ENCODE measurements at regions not wholly inside any gene's neighbourhood (a gene's known extent, or its start where the extent isn't known, plus 50 kb on each side); places are given as distances from the start of the nearest gene placed in this dataset.

DNA sequence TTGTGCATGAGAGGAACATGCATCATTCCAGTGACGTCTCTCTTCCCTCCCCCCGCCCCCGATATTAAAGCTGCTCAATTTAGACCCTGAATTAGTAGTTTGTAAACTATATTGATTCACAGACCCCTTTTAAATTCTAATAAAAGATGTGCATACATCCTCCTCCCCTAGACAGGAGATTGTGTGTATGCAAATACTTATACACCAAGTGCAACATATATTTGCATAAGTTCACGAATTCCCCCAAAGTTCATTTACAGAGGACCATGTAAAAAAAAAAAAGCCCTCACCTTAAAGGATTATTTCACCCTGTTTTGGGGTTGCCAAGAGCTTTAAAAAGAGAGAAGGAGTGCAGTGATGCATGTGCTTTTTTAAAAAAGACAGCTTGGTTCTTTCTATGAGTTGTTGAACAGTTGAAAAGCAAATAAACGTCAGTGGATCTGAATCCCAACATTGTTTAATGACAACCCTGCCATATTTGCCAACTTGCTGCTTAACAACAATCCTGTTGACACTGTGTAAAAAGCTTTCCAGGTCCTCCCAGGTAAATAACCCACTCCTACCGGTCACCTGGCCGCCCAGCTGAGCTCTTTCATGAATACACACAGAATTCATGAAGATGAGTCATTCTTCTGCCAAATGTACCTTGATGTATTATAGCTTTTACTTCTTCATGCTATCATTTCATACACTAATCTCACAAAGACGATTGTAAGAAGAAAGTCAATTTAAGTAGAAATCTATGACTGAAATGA lies 211.5 kb downstream of the IKZF2 start:
- no TSS peak for BruUV-seq (replicated peaks)
- H3K79me2 ChIP-seq (ENCODE audit: control insufficient read depth, insufficient read depth, low read length), result no peaks in the 10 kb centered on the region
- TF ChIP-seq FOS (IDR thresholded peaks at IDR 0.05; ENCODE audit: borderline replicate concordance, extremely low read depth, insufficient read length) (no peak), SIN3A (IDR thresholded peaks at IDR 0.05; ENCODE audit: low read depth, low read length) (no peak), POU2F2 (IDR thresholded peaks at IDR 0.05; ENCODE audit: borderline replicate concordance, low read depth, low read length) (no peak), NRF1 (conservative IDR thresholded peaks at IDR 0.05; ENCODE audit: low read depth, low read length) (no peak), ATF7 (IDR thresholded peaks at IDR 0.05; ENCODE audit: low read depth) (no peak), GABPA (IDR thresholded peaks at IDR 0.05; ENCODE audit: low read depth) (no peak), NBN (IDR thresholded peaks at IDR 0.05) (no peak), ZNF622 (IDR thresholded peaks at IDR 0.05) (no peak), SUZ12 (IDR thresholded peaks at IDR 0.05; ENCODE audit: unreplicated experiment) (no peak), TBL1XR1 (IDR thresholded peaks at IDR 0.05; ENCODE audit: low read depth, low read length) (no peak), MYB (IDR thresholded peaks at IDR 0.05; ENCODE audit: borderline replicate concordance, low read depth, low read length) (no peak), YY1 (IDR thresholded peaks at IDR 0.05; ENCODE audit: low read depth, low read length) (no peak), BRCA1 (IDR thresholded peaks at IDR 0.05; ENCODE audit: low read depth, low read length) (no peak), POLR2AphosphoS5 (IDR thresholded peaks at IDR 0.05; ENCODE audit: low read length) (no peak)
- TF ChIP-seq, protein P1, sequence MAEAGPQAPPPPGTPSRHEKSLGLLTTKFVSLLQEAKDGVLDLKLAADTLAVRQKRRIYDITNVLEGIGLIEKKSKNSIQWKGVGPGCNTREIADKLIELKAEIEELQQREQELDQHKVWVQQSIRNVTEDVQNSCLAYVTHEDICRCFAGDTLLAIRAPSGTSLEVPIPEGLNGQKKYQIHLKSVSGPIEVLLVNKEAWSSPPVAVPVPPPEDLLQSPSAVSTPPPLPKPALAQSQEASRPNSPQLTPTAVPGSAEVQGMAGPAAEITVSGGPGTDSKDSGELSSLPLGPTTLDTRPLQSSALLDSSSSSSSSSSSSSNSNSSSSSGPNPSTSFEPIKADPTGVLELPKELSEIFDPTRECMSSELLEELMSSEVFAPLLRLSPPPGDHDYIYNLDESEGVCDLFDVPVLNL (IDR thresholded peaks at IDR 0.05; ENCODE audit: low read depth, low read length), result no peak
- TF ChIP-seq, protein P2, sequence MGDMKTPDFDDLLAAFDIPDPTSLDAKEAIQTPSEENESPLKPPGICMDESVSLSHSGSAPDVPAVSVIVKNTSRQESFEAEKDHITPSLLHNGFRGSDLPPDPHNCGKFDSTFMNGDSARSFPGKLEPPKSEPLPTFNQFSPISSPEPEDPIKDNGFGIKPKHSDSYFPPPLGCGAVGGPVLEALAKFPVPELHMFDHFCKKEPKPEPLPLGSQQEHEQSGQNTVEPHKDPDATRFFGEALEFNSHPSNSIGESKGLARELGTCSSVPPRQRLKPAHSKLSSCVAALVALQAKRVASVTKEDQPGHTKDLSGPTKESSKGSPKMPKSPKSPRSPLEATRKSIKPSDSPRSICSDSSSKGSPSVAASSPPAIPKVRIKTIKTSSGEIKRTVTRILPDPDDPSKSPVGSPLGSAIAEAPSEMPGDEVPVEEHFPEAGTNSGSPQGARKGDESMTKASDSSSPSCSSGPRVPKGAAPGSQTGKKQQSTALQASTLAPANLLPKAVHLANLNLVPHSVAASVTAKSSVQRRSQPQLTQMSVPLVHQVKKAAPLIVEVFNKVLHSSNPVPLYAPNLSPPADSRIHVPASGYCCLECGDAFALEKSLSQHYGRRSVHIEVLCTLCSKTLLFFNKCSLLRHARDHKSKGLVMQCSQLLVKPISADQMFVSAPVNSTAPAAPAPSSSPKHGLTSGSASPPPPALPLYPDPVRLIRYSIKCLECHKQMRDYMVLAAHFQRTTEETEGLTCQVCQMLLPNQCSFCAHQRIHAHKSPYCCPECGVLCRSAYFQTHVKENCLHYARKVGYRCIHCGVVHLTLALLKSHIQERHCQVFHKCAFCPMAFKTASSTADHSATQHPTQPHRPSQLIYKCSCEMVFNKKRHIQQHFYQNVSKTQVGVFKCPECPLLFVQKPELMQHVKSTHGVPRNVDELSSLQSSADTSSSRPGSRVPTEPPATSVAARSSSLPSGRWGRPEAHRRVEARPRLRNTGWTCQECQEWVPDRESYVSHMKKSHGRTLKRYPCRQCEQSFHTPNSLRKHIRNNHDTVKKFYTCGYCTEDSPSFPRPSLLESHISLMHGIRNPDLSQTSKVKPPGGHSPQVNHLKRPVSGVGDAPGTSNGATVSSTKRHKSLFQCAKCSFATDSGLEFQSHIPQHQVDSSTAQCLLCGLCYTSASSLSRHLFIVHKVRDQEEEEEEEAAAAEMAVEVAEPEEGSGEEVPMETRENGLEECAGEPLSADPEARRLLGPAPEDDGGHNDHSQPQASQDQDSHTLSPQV (IDR thresholded peaks at IDR 0.05), result no peak
- TF ChIP-seq, protein P3, sequence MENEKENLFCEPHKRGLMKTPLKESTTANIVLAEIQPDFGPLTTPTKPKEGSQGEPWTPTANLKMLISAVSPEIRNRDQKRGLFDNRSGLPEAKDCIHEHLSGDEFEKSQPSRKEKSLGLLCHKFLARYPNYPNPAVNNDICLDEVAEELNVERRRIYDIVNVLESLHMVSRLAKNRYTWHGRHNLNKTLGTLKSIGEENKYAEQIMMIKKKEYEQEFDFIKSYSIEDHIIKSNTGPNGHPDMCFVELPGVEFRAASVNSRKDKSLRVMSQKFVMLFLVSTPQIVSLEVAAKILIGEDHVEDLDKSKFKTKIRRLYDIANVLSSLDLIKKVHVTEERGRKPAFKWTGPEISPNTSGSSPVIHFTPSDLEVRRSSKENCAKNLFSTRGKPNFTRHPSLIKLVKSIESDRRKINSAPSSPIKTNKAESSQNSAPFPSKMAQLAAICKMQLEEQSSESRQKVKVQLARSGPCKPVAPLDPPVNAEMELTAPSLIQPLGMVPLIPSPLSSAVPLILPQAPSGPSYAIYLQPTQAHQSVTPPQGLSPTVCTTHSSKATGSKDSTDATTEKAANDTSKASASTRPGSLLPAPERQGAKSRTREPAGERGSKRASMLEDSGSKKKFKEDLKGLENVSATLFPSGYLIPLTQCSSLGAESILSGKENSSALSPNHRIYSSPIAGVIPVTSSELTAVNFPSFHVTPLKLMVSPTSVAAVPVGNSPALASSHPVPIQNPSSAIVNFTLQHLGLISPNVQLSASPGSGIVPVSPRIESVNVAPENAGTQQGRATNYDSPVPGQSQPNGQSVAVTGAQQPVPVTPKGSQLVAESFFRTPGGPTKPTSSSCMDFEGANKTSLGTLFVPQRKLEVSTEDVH (IDR thresholded peaks at IDR 0.05; ENCODE audit: low read depth, partially characterized antibody), result no peak

More for the DNA sequence above, 211.5 kb downstream of the IKZF2 start:
- FAIRE-seq (no peak), DNase-seq (ENCODE audit: low read depth, low spot score) (no peak), ATAC-seq (peak; percentile 42)
- H3K27me3 ChIP-seq (replicated peaks in 1 of 2; ENCODE audit: control insufficient read depth in 2 of 2, insufficient read depth in 2 of 2, low read length in 1 of 2), result no peaks in the 10 kb centered on the region
- H3K4me3 ChIP-seq, result no peak overlapping the region
- no peaks in the 10 kb centered on the region for H4K20me1 ChIP-seq (ENCODE audit: control insufficient read depth, insufficient read depth)
- H3K4me2 ChIP-seq (ENCODE audit: control insufficient read depth, insufficient read depth), result no peak overlapping the region
- ChIA-PET POLR2A (interaction anchor here (1.1 kb wide), 1 partner anchor 17 kb away, joined by 3 read pairs; no protein-coding TSS in a partner anchor), RAD21 (ENCODE audit: unreplicated experiment) (no interaction called here), CTCF (interaction anchor here (0.6 kb wide), 2 partner anchors 659 to 1882 kb away, joined by 3 read pairs; no protein-coding TSS in a partner anchor), SMC1A (ENCODE audit: uncharacterized antibody, unreplicated experiment) (interaction anchor here (1.0 to 1.5 kb wide), 2 partner anchors 13 to 208 kb away, joined by 3 to 4 read pairs; no protein-coding TSS in a partner anchor)
- 34% methylated on average over 8 of the region's 8 CpGs for WGBS (ENCODE audit: insufficient coverage, insufficient replicate concordance, low lambda C conversion rate, missing lambda C conversion rate)
- H3K27ac ChIP-seq (ENCODE audit: control insufficient read depth, insufficient read depth), result no peak overlapping the region
- H3K9me3 ChIP-seq (replicated peaks; ENCODE audit: control insufficient read depth, insufficient read depth, low read length), result no peaks in the 10 kb centered on the region; the same call in 2 of the 3 replicates
- intact Hi-C loops (cut with micrococcal nuclease; ENCODE audit: unreplicated experiment), result no loop called here
- no peak overlapping the region for H2AFZ ChIP-seq (ENCODE audit: control insufficient read depth, low read depth, low read length)
- in situ Hi-C loops (cut with MboI), result no loop called here
- no peak overlapping the region for H3K9ac ChIP-seq (ENCODE audit: control insufficient read depth, insufficient read depth, low read length)
- no peaks in the 10 kb centered on the region for H3K36me3 ChIP-seq (ENCODE audit: control insufficient read depth in 2 of 2, insufficient read depth in 2 of 2, low read length in 1 of 2)
- H3K4me1 ChIP-seq (ENCODE audit: control insufficient read depth, insufficient read depth, low read length), result no peaks in the 10 kb centered on the region

Measured in GM12878 (cell line).